DND-41 (cell line): ENCODE measurements at regions not wholly inside any gene's neighbourhood (a gene's known extent, or its start where the extent isn't known, plus 50 kb on each side); places are given as distances from the start of the nearest gene placed in this dataset.

ENCODE experiments used
- CTCF ChIP-seq: IDR thresholded peaks from 2 replicates; pipeline ENCODE4 v1.5.1; 2012; ENCODE audit warnings: borderline replicate concordance, low read length, moderate library complexity, mild to moderate bottlenecking; ENCODE audit not compliant: poor library complexity, severe bottlenecking; ENCODE audit errors: extremely low read depth
- EZH2 ChIP-seq: IDR thresholded peaks from 3 replicates; pipeline ENCODE4 v1.6.1; 2012; ENCODE audit warnings: borderline replicate concordance, low read depth, mild to moderate bottlenecking, moderate library complexity, low read length, inconsistent platforms; ENCODE audit not compliant: severe bottlenecking

GRCh38 chr2:220106065-220106464, 478.6 kb downstream of the SLC4A3 start:
- TF ChIP-seq CTCF (no peak), EZH2 (no peak)
